Body of pancreas (tissue), 4 donors: ENCODE measurements at regions not wholly inside any gene's neighbourhood (a gene's known extent, or its start where the extent isn't known, plus 50 kb on each side); places are given as distances from the start of the nearest gene placed in this dataset.

ENCODE experiments used
- ATAC-seq: fragments of 150-250 bp; one replicate; pipeline ENCODE4 v1.9.1; 2016
- DNase-seq, 4 donors: peaks; one replicate each; pipeline ENCODE4 v3.0.0-alpha.2; 2019
- H3K27ac ChIP-seq, 4 donors: fragments of 200-600 bp; sonication (generic); 1 replicate in 3 of 4; 2 replicates in 1 of 4; pipeline versions ENCODE4 v1.5.1 to v1.6.1; 2016 to 2019; ENCODE audit warnings: mild to moderate bottlenecking in 1 of 4, mixed read lengths in 1 of 4, moderate library complexity in 1 of 4
- H3K27me3 ChIP-seq, 2 donors: fragments of 200-600 bp; sonication (generic); one replicate each; pipeline ENCODE4 v1.6.0; 2016; ENCODE audit warnings: mild to moderate bottlenecking in 1 of 2
- H3K36me3 ChIP-seq, 2 donors: fragments of 200-600 bp; sonication (generic); replicated peaks in 1 of 2; 2 replicates each; pipeline ENCODE4 v1.5.1; 2016; ENCODE audit warnings: low read depth in 2 of 2; ENCODE audit not compliant: insufficient read depth in 1 of 2
- H3K4me1 ChIP-seq: fragments of 200-600 bp; sonication (generic); one replicate; pipeline ENCODE4 v1.6.0; 2016
- H3K4me3 ChIP-seq, 2 donors: fragments of 200-600 bp; sonication (generic); 1 replicate in 1 of 2; 2 replicates in 1 of 2; pipeline ENCODE4 v1.5.1; 2016 to 2019
- H3K9me3 ChIP-seq, 3 donors: fragments of 200-600 bp; sonication (generic); 1 replicate in 2 of 3; 2 replicates in 1 of 3; pipeline ENCODE4 v1.5.1; 2016
- POLR2A ChIP-seq, 3 donors: fragments of 450-650 bp; IDR thresholded peaks; one replicate each; pipeline ENCODE4 v1.6.1; 2016; ENCODE audit warnings: antibody characterized with exemption in 3 of 3, mild to moderate bottlenecking in 2 of 3
- WGBS, 2 donors: methylation state at CpG; one replicate each; pipeline ENCODE4 v1.1.5; 2017; 5-methylcytosine and 5-hydroxymethylcytosine counted together
- intact Hi-C: fragments of 100-400 bp; cut with DNase I; formaldehyde crosslinking; loops from one replicate; pipeline ENCODE4 v1.15.1; 2023
- TF ChIP-seq, protein P1 (sequence below), 7 experiments: fragments of 450-650 bp in 4 of 7; fragments of 200-600 bp in 3 of 7; sonication (generic) in 3 of 7; IDR thresholded peaks; one replicate each; pipeline ENCODE4 v1.5.1; 2016 to 2019; ENCODE audit warnings: antibody characterized with exemption in 7 of 7

DNA sequence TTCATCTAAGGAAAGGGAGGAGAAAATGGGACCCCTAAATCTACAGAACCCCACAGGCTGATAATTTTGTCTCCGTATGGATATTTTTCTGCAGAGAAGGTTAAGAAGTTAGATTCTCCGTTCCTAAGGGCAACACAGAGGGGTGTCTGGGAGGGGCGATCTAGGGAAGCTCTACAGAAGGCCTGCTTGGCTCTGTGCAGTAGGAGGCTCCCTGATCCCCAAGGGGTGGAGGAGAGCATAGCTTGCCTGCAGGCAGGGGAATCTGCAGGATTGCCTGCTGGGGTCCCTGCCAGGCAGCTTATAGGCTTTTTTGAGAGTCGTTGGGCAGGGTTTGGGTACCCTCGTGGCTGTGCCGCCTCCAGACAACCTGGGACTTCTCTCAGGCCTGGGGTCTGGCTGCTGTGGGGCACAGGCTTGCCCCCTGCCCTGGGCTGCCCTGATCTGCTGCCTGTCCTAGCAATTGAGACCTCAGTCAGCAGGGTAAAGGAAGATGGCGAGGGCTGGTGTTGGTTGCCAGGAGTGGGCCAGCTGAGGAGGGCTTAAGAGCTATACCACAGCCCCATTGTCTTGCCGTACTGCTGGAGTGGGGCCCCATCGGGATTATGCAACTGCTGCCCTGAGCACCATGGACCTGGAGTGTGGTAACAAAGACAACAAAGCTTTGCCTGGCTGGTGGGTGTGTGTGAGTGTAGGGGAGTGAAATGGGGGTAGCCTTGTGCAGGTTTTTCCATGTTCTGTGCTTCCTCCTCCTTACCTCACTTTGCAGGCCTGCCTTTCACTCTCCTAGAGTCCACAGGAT lies 74.1 kb downstream of the EFNB1 start:
- no peak for TF ChIP-seq POLR2A (IDR thresholded peaks at IDR 0.05)
- TF ChIP-seq, protein P1, sequence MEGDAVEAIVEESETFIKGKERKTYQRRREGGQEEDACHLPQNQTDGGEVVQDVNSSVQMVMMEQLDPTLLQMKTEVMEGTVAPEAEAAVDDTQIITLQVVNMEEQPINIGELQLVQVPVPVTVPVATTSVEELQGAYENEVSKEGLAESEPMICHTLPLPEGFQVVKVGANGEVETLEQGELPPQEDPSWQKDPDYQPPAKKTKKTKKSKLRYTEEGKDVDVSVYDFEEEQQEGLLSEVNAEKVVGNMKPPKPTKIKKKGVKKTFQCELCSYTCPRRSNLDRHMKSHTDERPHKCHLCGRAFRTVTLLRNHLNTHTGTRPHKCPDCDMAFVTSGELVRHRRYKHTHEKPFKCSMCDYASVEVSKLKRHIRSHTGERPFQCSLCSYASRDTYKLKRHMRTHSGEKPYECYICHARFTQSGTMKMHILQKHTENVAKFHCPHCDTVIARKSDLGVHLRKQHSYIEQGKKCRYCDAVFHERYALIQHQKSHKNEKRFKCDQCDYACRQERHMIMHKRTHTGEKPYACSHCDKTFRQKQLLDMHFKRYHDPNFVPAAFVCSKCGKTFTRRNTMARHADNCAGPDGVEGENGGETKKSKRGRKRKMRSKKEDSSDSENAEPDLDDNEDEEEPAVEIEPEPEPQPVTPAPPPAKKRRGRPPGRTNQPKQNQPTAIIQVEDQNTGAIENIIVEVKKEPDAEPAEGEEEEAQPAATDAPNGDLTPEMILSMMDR (IDR thresholded peaks at IDR 0.05): no peak
- Histone ChIP-seq H3K36me3 (no peaks in the 10 kb centered on the region), H3K27me3 (no peaks in the 10 kb centered on the region), H3K4me3 (no peak overlapping the region), H3K9me3 (no peaks in the 10 kb centered on the region), H3K4me1 (no peaks in the 10 kb centered on the region), H3K27ac (no peak overlapping the region)
- DNase-seq (no peak), ATAC-seq (no peak)
- intact Hi-C loops: no loop called here
- 74 to 92% methylated on average over 4 to 6 of the region's 9 CpGs for WGBS, 2 donors

DNA sequence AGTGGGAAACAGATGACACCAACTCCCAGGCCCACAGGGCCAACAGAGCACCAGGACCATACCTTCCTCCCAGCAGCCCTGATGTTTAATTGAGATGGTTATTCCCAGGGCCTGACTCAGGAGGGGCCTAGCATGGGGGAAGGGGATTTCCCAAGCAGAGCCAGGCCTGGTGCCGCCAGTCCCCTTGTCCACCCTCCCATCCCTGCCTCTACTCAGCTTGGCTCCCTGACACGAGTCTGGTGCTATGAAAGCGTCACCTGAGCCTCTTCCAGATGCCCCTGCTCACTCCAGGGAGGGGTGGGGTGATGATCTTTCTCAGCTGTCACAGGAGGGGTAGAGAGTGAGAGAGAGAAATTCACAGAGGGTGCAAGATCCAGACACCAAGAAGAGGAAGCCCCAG lies 72.7 kb downstream of the EFNB1 start:
- Histone ChIP-seq H3K4me1 (no peaks in the 10 kb centered on the region), H3K9me3 (no peaks in the 10 kb centered on the region), H3K27ac (no peak overlapping the region), H3K4me3 (no peak overlapping the region), H3K36me3 (no peaks in the 10 kb centered on the region), H3K27me3 (no peaks in the 10 kb centered on the region)
- DNase-seq (no peak), ATAC-seq (no peak)
- TF ChIP-seq, protein P1 (IDR thresholded peaks at IDR 0.05): no peak
- intact Hi-C loops: no loop called here
- 60 to 65% methylated on average over 2 of the region's 3 CpGs for WGBS, 2 donors

DNA sequence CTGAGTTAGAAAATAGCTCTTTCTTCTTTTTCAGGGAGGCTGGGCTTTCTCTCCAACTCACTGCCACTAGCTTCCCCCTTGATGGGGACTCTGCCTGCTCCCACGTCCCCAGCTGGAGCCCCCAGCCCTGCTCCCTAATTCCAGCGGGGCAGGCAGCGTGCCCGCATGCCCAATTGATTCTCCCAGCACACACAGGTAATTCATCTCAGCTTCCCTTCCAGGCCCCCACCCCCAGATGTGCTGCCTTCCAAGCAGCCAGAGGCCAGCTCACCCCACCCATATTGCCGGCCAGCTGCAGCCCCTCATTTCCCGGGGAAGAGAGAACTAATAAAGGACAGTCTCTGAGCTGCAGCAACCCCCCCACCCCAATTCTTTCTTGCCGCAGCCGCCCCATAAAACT lies 69.8 kb downstream of the EFNB1 start:
- 88 to 89% methylated on average over 6 of the region's 8 CpGs for WGBS, 2 donors
- intact Hi-C loops: no loop called here
- Histone ChIP-seq H3K4me3 (no peak overlapping the region), H3K4me1 (no peaks in the 10 kb centered on the region), H3K9me3 (no peaks in the 10 kb centered on the region), H3K36me3 (no peaks in the 10 kb centered on the region), H3K27ac (no peak overlapping the region), H3K27me3 (no peaks in the 10 kb centered on the region)
- no peak for TF ChIP-seq POLR2A (IDR thresholded peaks at IDR 0.05)
- DNase-seq (no peak), ATAC-seq (no peak)

DNA sequence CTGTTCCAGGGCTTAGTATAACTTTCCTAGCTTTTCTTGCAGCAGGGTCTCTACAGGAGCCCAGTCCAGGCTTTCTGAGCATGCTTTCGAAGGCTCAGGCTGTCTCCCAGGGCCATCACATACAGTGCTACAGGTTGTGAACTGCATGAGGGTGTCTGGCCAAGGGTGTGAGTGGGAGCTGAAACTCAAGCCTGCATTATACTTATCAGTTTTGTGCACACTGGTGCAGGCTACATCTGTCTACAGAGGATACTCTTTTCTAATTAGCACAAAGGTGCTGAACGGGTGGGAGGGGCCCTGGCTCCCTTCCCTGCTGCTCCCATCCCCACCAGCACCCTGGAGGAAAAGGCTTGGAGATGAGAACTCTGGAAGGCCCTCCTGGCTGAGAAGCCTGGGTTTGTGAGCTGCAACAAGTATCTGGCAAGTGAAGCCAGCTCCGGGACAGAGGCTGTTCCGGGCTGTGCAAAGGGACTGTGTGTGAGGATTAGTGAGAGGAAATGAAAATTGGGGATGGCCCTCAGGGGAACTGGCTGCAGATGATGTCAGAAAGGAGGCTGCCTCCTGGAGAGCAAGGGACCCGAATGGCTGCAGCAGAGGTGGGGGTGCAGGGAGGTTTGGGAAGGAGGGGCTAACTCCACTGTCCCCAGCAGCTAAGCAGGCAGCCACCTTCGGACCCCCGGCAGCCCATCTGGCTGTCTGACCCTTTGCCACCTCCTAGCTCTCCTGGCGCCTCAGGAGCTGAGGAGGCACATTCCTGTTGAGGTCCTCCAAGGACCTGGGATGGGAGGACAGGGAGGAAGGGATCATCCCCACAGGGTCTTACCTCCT lies 68.5 kb downstream of the EFNB1 start:
- intact Hi-C loops: no loop called here
- Histone ChIP-seq H3K4me1 (no peaks in the 10 kb centered on the region), H3K27ac (no peak overlapping the region), H3K36me3 (no peaks in the 10 kb centered on the region), H3K27me3 (no peaks in the 10 kb centered on the region), H3K4me3 (no peak overlapping the region), H3K9me3 (no peaks in the 10 kb centered on the region)
- TF ChIP-seq, protein P1 (IDR thresholded peaks at IDR 0.05): no peak
- TF ChIP-seq POLR2A (IDR thresholded peaks at IDR 0.05): no peak
- DNase-seq (no peak), ATAC-seq (no peak)
- WGBS, 2 donors: 40 to 79% methylated on average over 1 to 6 of the region's 8 CpGs

DNA sequence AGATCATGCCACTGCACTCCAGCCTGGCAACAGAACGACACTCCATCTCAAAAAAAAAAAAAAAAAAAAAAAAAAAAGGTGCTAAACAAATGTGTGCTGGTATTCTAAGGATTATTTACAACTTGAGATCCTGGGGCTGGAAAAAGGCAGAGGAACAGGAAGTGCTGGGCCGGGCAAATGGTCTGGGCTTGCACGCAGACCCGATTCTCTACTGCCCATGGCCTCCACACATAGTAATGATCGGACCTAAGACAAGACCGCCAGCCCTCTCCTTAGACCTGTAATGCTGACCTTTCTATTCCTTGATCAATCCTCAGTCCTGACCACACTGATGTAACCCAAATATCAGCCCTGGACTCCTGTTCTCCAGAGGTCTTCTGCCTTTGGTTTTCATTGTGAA lies 67.8 kb downstream of the EFNB1 start:
- DNase-seq (no peak), ATAC-seq (no peak)
- Histone ChIP-seq H3K9me3 (no peaks in the 10 kb centered on the region), H3K4me1 (no peaks in the 10 kb centered on the region), H3K27ac (no peak overlapping the region), H3K27me3 (no peaks in the 10 kb centered on the region), H3K4me3 (no peak overlapping the region), H3K36me3 (no peaks in the 10 kb centered on the region)
- 91 to 92% methylated on average over 2 to 5 of the region's 6 CpGs for WGBS, 2 donors
- TF ChIP-seq, protein P1 (IDR thresholded peaks at IDR 0.05): no peak
- TF ChIP-seq POLR2A (IDR thresholded peaks at IDR 0.05): no peak
- intact Hi-C loops: no loop called here
